Keratinocyte (primary cell): ENCODE measurements at regions not wholly inside any gene's neighbourhood (a gene's known extent, or its start where the extent isn't known, plus 50 kb on each side); places are given as distances from the start of the nearest gene placed in this dataset.

Experiments
- EZH2 ChIP-seq: IDR thresholded peaks from one replicate; pipeline ENCODE4 v1.6.1; 2012; ENCODE audit warnings: inconsistent platforms, mild to moderate bottlenecking, low read length, moderate library complexity
- TF ChIP-seq, protein P1 (sequence below), 3 experiments: IDR thresholded peaks in 1 of 3; conservative IDR thresholded peaks in 1 of 3; optimal IDR thresholded peaks in 1 of 3; 2 replicates in 2 of 3; 3 replicates in 1 of 3; pipeline versions ENCODE3 to v1.5.1; 2011; ENCODE audit warnings: low read length in 3 of 3, mild to moderate bottlenecking in 3 of 3, moderate library complexity in 2 of 3, control low read depth in 1 of 3, inconsistent platforms in 1 of 3; ENCODE audit not compliant: insufficient read depth in 2 of 3; ENCODE audit errors: extremely low read depth in 1 of 3

DNA sequence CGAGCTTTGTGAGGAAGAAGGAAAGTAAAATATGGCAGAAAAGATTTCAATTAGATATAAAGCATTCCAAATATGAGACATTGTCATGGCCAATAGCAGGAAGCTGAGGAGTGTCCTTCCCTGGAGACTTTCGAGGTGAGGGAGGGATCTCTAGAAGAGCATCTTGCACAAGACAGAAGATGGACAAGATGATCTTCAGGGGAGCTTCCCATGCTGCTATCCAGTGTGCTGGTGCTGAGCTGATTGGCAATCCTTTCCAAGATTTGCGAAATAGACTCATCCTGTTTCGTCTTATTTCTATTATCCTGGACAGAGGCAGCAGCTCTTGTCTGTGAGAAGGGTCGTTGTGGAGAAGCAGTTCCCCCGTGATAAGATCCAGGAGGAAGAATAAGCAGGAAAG, 342.0 kb upstream of the CAMK1G start:
- TF ChIP-seq, protein P1, sequence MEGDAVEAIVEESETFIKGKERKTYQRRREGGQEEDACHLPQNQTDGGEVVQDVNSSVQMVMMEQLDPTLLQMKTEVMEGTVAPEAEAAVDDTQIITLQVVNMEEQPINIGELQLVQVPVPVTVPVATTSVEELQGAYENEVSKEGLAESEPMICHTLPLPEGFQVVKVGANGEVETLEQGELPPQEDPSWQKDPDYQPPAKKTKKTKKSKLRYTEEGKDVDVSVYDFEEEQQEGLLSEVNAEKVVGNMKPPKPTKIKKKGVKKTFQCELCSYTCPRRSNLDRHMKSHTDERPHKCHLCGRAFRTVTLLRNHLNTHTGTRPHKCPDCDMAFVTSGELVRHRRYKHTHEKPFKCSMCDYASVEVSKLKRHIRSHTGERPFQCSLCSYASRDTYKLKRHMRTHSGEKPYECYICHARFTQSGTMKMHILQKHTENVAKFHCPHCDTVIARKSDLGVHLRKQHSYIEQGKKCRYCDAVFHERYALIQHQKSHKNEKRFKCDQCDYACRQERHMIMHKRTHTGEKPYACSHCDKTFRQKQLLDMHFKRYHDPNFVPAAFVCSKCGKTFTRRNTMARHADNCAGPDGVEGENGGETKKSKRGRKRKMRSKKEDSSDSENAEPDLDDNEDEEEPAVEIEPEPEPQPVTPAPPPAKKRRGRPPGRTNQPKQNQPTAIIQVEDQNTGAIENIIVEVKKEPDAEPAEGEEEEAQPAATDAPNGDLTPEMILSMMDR (optimal IDR thresholded peaks at IDR 0.05 in 1 of 3, IDR thresholded peaks at IDR 0.05 in 1 of 3, conservative IDR thresholded peaks at IDR 0.05 in 1 of 3; ENCODE audit: extremely low read depth in 1 of 3, insufficient read depth in 2 of 3, low read length in 3 of 3), result no peak
- no peak for TF ChIP-seq EZH2
